K562 (cell line): ENCODE measurements at regions not wholly inside any gene's neighbourhood (a gene's known extent, or its start where the extent isn't known, plus 50 kb on each side); places are given as distances from the start of the nearest gene placed in this dataset.

Experiments used
- E2F1 ChIP-seq: sonication (generic); formaldehyde crosslinking; IDR thresholded peaks from 2 replicates; pipeline ENCODE4 v1.8.1; 2023; ENCODE audit warnings: mild to moderate bottlenecking, missing genetic modification reagents, moderate library complexity
- JUN ChIP-seq, 2 experiments: sonication (generic) in 1 of 2; formaldehyde crosslinking in 1 of 2; IDR thresholded peaks; 2 replicates each; pipeline versions ENCODE4 v1.6.1 to v1.8.0; 2012 to 2022; ENCODE audit warnings: borderline replicate concordance in 2 of 2, mild to moderate bottlenecking in 2 of 2, improper control_type of control experiment in 1 of 2, low read depth in 1 of 2, low read length in 1 of 2, missing genetic modification reagents in 1 of 2
- SMAD1 ChIP-seq: fragments of 150-350 bp; IDR thresholded peaks from 2 replicates; pipeline ENCODE4 v1.6.1; 2014; ENCODE audit warnings: low read length, low read depth; ENCODE audit not compliant: partially characterized antibody
- ZNF561 ChIP-seq: fragments of 450-650 bp; formaldehyde crosslinking; conservative IDR thresholded peaks from 2 replicates; pipeline ENCODE4 v1.4.0; 2020; ENCODE audit warnings: mild to moderate bottlenecking, moderate library complexity

GRCh38 chr12:12019881-12020280 is 50.9 kb upstream of the BCL2L14 start:
- TF ChIP-seq E2F1, result no peak
- no peak for TF ChIP-seq SMAD1
- TF ChIP-seq ZNF561 (CRISPR knock-in tag), result no peak
- no peak for TF ChIP-seq JUN (IDR thresholded peaks at IDR 0.05; ENCODE audit: borderline replicate concordance, low read depth, low read length)
- TF ChIP-seq JUN (CRISPR knock-in tag; IDR thresholded peaks at IDR 0.05; ENCODE audit: borderline replicate concordance), result no peak
